GM04503 (cell line): ENCODE measurements at regions not wholly inside any gene's neighbourhood (a gene's known extent, or its start where the extent isn't known, plus 50 kb on each side); places are given as distances from the start of the nearest gene placed in this dataset.

Source experiments
- DNase-seq: peaks from one replicate; pipeline ENCODE4 v3.0.0-alpha.2; 2012; ENCODE audit warnings: low read depth

- no peak for DNase-seq
These were observed 64.5 kb upstream of the B3GAT1 start for GRCh38 chr11:134476435-134477021.

GRCh38 chr11:134475951-134476350 is 63.9 kb upstream of the B3GAT1 start:
- DNase-seq: no peak

GRCh38 chr11:134474942-134475341 is 62.9 kb upstream of the B3GAT1 start:
- DNase-seq: no peak

- DNase-seq: no peak
These were observed 62.2 kb upstream of the B3GAT1 start for GRCh38 chr11:134474070-134474860.

- no peak for DNase-seq
These were observed 59.8 kb upstream of the B3GAT1 start for GRCh38 chr11:134471716-134472455.

- no peak for DNase-seq
These were observed 59.2 kb upstream of the B3GAT1 start for GRCh38 chr11:134471087-134471715.

GRCh38 chr11:134470238-134470637 is 58.2 kb upstream of the B3GAT1 start:
- no peak for DNase-seq

- DNase-seq: no peak
These were observed 57.6 kb upstream of the B3GAT1 start for GRCh38 chr11:134469627-134470026.

GRCh38 chr11:134468796-134469195 is 56.8 kb upstream of the B3GAT1 start:
- no peak for DNase-seq

- no peak for DNase-seq
These were observed 56.1 kb upstream of the B3GAT1 start for GRCh38 chr11:134468081-134468668.

GRCh38 chr11:134466610-134467567 is 54.8 kb upstream of the B3GAT1 start:
- no peak for DNase-seq

- DNase-seq: no peak
These were observed 54.1 kb upstream of the B3GAT1 start for GRCh38 chr11:134466156-134466555.

- no peak for DNase-seq
These were observed 53.1 kb upstream of the B3GAT1 start for GRCh38 chr11:134464981-134465730.

- no peak for DNase-seq
These were observed 52.2 kb upstream of the B3GAT1 start for GRCh38 chr11:134464196-134464595.

- no peak for DNase-seq
These were observed 51.7 kb upstream of the B3GAT1 start for GRCh38 chr11:134463716-134464115.
